ENCODE measurements at regions not wholly inside any gene's neighbourhood (a gene's known extent, or its start where the extent isn't known, plus 50 kb on each side); places are given as distances from the start of the nearest gene placed in this dataset.

- ChIA-PET CTCF (no interaction called here), POLR2A (ENCODE audit: low non-redundant PET) (no interaction called here)
- no peak overlapping the region for H3K27ac ChIP-seq
- DNase-seq (ENCODE audit: low spot score): no peak
- no peak for TF ChIP-seq CTCF (conservative IDR thresholded peaks at IDR 0.05; ENCODE audit: low read depth)
Observed at GRCh38 chr7:22640269-22640668, 86.7 kb upstream of the IL6 start.

GRCh38 chr7:22639396-22639795, 87.6 kb upstream of the IL6 start:
- H3K27ac ChIP-seq: no peak overlapping the region
- ChIA-PET CTCF (no interaction called here), POLR2A (ENCODE audit: low non-redundant PET) (no interaction called here)
- TF ChIP-seq CTCF (conservative IDR thresholded peaks at IDR 0.05; ENCODE audit: low read depth): no peak
- no peak for DNase-seq (ENCODE audit: low spot score)

- no peak for DNase-seq (ENCODE audit: low spot score)
- TF ChIP-seq CTCF (conservative IDR thresholded peaks at IDR 0.05; ENCODE audit: low read depth): no peak
- POLR2A ChIA-PET (ENCODE audit: low non-redundant PET): no interaction called here
- H3K27ac ChIP-seq: no peak overlapping the region
- CTCF ChIA-PET: no interaction called here
Observed at GRCh38 chr7:22635349-22635748, 91.7 kb upstream of the IL6 start.

GRCh38 chr7:22633954-22634474, 93.0 kb upstream of the IL6 start:
- POLR2A ChIA-PET (ENCODE audit: low non-redundant PET): no interaction called here
- no peak for TF ChIP-seq CTCF (conservative IDR thresholded peaks at IDR 0.05; ENCODE audit: low read depth)

GRCh38 chr7:22633286-22633953, 93.6 kb upstream of the IL6 start:
- CTCF ChIA-PET: no interaction called here
- TF ChIP-seq CTCF (conservative IDR thresholded peaks at IDR 0.05; ENCODE audit: low read depth): no peak
- H3K27ac ChIP-seq: no peak overlapping the region
- no peak for DNase-seq (ENCODE audit: low spot score)
- POLR2A ChIA-PET (ENCODE audit: low non-redundant PET): no interaction called here

More at GRCh38 chr7:22633954-22634474, 93.0 kb upstream of the IL6 start:
- no peak for DNase-seq (ENCODE audit: low spot score)
- CTCF ChIA-PET: no interaction called here
- H3K27ac ChIP-seq: no peak overlapping the region

- ChIA-PET CTCF (interaction anchor here (0.6 kb wide), 1 partner anchor 640 kb away, joined by 3 read pairs; no protein-coding TSS in a partner anchor), POLR2A (ENCODE audit: low non-redundant PET) (no interaction called here)
- no peak for TF ChIP-seq CTCF (conservative IDR thresholded peaks at IDR 0.05; ENCODE audit: low read depth)
- DNase-seq (ENCODE audit: low spot score): no peak
- no peak overlapping the region for H3K27ac ChIP-seq
Observed at GRCh38 chr7:22632674-22633073, 94.3 kb upstream of the IL6 start.

Measured in RWPE1 (cell line).